PFSK-1 (cell line): ENCODE measurements at regions not wholly inside any gene's neighbourhood (a gene's known extent, or its start where the extent isn't known, plus 50 kb on each side); places are given as distances from the start of the nearest gene placed in this dataset.

Experiments
- FOXP2 ChIP-seq: optimal IDR thresholded peaks from 2 replicates; pipeline ENCODE3; 2011; ENCODE audit warnings: borderline replicate concordance, control low read depth, inconsistent platforms; ENCODE audit not compliant: insufficient read depth; ENCODE audit errors: extremely low read length, extremely low read depth
- POLR2AphosphoS5 ChIP-seq: IDR thresholded peaks from 2 replicates; pipeline ENCODE4 v1.6.1; 2012; ENCODE audit warnings: low read depth, mild to moderate bottlenecking, control low read depth, low read length, moderate library complexity
- SIN3A ChIP-seq: IDR thresholded peaks from 2 replicates; pipeline ENCODE4 v1.6.1; 2012; ENCODE audit warnings: mild to moderate bottlenecking, low read length, moderate library complexity, borderline replicate concordance; ENCODE audit not compliant: insufficient read depth
- TAF1 ChIP-seq: IDR thresholded peaks from 2 replicates; pipeline ENCODE4 v1.6.1; 2012; ENCODE audit warnings: low read length, control low read depth, borderline replicate concordance; ENCODE audit not compliant: insufficient read depth
- TF ChIP-seq, protein P1 (sequence below), 2 experiments: IDR thresholded peaks; 2 replicates each; pipeline versions ENCODE4 v1.6.1 to v1.8.0; 2011 to 2012; ENCODE audit warnings: low read depth in 2 of 2, low read length in 2 of 2, control low read depth in 1 of 2, inconsistent platforms in 1 of 2, mild to moderate bottlenecking in 1 of 2, moderate library complexity in 1 of 2; ENCODE audit not compliant: insufficient read depth in 1 of 2

DNA sequence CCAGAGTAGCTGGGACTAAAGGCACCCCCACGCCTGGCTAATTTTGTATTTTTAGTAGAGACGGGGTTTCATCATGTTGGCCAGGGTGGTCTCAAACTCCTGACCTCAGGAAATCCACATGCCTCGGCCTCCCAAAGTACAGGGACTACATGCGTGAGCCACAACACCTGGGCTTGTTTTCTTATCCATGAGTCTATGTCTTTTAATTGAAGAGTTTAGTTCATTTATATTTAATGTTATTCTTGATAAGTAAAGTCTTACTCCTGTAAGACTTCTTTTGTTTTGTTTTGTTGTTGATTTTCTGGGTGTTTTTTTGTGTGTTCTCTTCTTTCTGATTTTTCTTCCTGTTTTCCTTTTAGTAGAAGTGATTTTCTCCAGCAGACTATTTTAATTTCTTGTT is 621.0 kb downstream of the LTN1 start:
- TF ChIP-seq POLR2AphosphoS5 (no peak), TAF1 (no peak), FOXP2 (no peak), SIN3A (no peak)
- TF ChIP-seq, protein P1, sequence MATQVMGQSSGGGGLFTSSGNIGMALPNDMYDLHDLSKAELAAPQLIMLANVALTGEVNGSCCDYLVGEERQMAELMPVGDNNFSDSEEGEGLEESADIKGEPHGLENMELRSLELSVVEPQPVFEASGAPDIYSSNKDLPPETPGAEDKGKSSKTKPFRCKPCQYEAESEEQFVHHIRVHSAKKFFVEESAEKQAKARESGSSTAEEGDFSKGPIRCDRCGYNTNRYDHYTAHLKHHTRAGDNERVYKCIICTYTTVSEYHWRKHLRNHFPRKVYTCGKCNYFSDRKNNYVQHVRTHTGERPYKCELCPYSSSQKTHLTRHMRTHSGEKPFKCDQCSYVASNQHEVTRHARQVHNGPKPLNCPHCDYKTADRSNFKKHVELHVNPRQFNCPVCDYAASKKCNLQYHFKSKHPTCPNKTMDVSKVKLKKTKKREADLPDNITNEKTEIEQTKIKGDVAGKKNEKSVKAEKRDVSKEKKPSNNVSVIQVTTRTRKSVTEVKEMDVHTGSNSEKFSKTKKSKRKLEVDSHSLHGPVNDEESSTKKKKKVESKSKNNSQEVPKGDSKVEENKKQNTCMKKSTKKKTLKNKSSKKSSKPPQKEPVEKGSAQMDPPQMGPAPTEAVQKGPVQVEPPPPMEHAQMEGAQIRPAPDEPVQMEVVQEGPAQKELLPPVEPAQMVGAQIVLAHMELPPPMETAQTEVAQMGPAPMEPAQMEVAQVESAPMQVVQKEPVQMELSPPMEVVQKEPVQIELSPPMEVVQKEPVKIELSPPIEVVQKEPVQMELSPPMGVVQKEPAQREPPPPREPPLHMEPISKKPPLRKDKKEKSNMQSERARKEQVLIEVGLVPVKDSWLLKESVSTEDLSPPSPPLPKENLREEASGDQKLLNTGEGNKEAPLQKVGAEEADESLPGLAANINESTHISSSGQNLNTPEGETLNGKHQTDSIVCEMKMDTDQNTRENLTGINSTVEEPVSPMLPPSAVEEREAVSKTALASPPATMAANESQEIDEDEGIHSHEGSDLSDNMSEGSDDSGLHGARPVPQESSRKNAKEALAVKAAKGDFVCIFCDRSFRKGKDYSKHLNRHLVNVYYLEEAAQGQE (IDR thresholded peaks at IDR 0.05; ENCODE audit: insufficient read depth in 1 of 2, low read depth in 2 of 2, low read length in 2 of 2) = no peak

DNA sequence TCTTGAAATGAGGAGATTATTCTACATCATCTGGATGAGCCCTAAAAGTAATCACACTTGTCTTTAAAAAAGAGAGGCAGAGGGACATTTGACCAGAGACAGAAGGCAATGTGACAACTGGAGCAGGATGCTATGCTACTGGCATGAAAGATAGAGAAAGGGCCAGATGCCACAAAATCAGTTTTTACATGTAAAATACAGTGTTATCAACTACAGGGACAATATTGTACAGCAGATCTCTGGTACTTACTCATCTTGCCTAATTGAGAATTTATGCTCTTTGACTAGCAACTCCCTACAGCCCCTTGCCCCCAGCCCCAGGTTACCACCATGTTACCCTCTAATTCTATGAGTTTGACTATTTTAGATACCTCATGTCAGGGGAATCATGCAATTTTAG is 633.4 kb downstream of the LTN1 start:
- TF ChIP-seq, protein P1 (IDR thresholded peaks at IDR 0.05; ENCODE audit: insufficient read depth in 1 of 2, low read depth in 2 of 2, low read length in 2 of 2) = no peak
- TF ChIP-seq TAF1 = no peak

DNA sequence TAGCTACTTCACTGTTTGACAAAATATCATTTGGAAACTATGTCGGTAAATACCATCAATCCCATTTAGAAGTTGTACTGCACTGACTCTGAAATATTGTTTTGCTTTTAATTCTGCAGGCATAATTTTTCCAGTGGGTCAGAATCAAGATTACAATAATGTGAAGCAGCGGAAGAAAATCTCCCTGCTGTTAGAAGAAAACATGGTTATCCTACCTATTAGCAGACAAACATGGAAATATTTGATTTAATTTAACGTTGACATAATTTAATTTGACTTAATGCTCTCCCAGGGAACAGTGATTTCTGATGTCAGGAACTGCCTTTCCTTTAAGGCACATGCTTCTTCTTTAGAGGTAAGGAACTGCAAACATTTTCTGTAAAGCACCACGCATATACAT is 634.0 kb downstream of the LTN1 start:
- TF ChIP-seq, protein P1 (IDR thresholded peaks at IDR 0.05; ENCODE audit: insufficient read depth in 1 of 2, low read depth in 2 of 2, low read length in 2 of 2) = no peak
- TF ChIP-seq POLR2AphosphoS5 (no peak), SIN3A (no peak), TAF1 (no peak), FOXP2 (no peak)

DNA sequence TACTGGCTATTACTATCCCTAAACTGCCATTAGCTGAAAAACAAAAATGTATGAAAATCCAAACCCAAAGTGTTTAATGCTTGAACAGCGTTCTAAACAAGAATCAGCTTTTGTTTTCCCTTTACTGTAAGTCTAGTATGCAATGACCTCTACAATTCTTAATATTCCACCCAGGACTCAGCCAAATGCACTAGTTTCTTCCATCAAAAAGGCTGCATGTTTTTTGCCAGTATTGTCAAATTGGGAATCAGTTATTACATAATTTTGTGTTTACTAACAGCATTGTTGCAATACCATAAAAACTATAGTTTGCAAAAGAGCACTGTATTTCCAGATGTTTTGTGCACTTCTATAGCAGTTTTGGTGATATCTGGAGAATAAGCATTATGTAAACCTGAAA is 634.5 kb downstream of the LTN1 start:
- TF ChIP-seq FOXP2 = no peak
- TF ChIP-seq POLR2AphosphoS5 = no peak
- TF ChIP-seq SIN3A = no peak
- TF ChIP-seq TAF1 = no peak
- TF ChIP-seq, protein P1 (IDR thresholded peaks at IDR 0.05; ENCODE audit: insufficient read depth in 1 of 2, low read depth in 2 of 2, low read length in 2 of 2) = no peak

DNA sequence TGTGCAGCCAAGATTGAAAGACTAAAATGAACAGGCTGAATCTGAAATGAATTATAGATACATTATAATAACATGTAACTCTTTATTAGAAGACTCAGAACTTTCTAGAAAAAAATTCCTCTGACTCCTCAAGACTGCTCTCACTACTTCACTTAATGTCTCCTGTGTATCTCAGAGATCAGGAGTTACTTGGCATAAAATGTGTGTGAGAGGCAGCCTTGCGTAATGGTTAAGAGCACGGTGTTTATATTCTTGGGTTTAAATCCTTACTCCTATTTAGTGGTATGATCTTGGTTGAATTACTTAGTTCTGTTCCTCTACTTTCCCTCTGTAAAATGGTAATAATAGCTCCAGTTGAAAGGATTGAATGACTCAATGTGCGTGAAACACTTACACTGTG is 634.9 kb downstream of the LTN1 start:
- TF ChIP-seq TAF1 = no peak
- TF ChIP-seq POLR2AphosphoS5 = no peak
- TF ChIP-seq, protein P1 (IDR thresholded peaks at IDR 0.05; ENCODE audit: insufficient read depth in 1 of 2, low read depth in 2 of 2, low read length in 2 of 2) = no peak
- no peak for TF ChIP-seq SIN3A
- TF ChIP-seq FOXP2 = no peak
